Kidney (tissue), 13 donors: ENCODE measurements at regions not wholly inside any gene's neighbourhood (a gene's known extent, or its start where the extent isn't known, plus 50 kb on each side); places are given as distances from the start of the nearest gene placed in this dataset.

ENCODE experiments used
- DNase-seq, 5 donors: peaks; one replicate each; pipeline ENCODE4 v3.0.0-alpha.2; 2013 to 2020
- FAIRE-seq: peaks from 2 replicates; lab custom pipeline; 2012; peaks lifted over from hg19 to GRCh38; lab: Jason Lieb, UNC
- H3K27ac ChIP-seq, 2 donors: one replicate each; pipeline ENCODE4 v1.7.0; 2013; ENCODE audit warnings: low read depth in 2 of 2, low read length in 2 of 2, inconsistent platforms in 1 of 2
- H3K27me3 ChIP-seq: one replicate; pipeline ENCODE4 v1.7.1; 2013; ENCODE audit warnings: low read length, inconsistent platforms; ENCODE audit not compliant: control insufficient read depth, insufficient read depth
- H3K36me3 ChIP-seq, 3 donors: one replicate each; pipeline versions ENCODE4 v1.7.0 to v1.7.1; 2013; ENCODE audit warnings: low read length in 3 of 3, control low read depth in 1 of 3, inconsistent platforms in 1 of 3; ENCODE audit not compliant: insufficient read depth in 3 of 3, control insufficient read depth in 2 of 3
- H3K4me1 ChIP-seq, 3 donors: one replicate each; pipeline versions ENCODE4 v1.7.0 to v1.7.1; 2013; ENCODE audit warnings: low read length in 3 of 3, inconsistent platforms in 1 of 3, low read depth in 1 of 3; ENCODE audit not compliant: control insufficient read depth in 2 of 3, insufficient read depth in 2 of 3
- H3K4me3 ChIP-seq, 3 donors: one replicate each; pipeline versions ENCODE4 v1.7.0 to v1.8.1; 2013; ENCODE audit warnings: low read length in 3 of 3, control low read depth in 1 of 3, inconsistent platforms in 1 of 3
- H3K9ac ChIP-seq, 3 donors: one replicate each; pipeline versions ENCODE4 v1.7.0 to v1.7.1; 2013; ENCODE audit warnings: low read length in 3 of 3, control low read depth in 1 of 3, inconsistent platforms in 1 of 3
- H3K9me3 ChIP-seq, 3 donors: one replicate each; pipeline versions ENCODE4 v1.7.0 to v1.7.1; 2013; ENCODE audit warnings: low read length in 3 of 3, control low read depth in 1 of 3, inconsistent platforms in 1 of 3; ENCODE audit not compliant: control insufficient read depth in 2 of 3, insufficient read depth in 1 of 3
- intact Hi-C: fragments of 100-400 bp; cut with DNase I; formaldehyde crosslinking; loops from one replicate; pipeline ENCODE4 v1.11.1; 2022
- TF ChIP-seq, protein P1 (sequence below): IDR thresholded peaks from 3 replicates; pipeline ENCODE4 v1.5.1; 2012; ENCODE audit warnings: mild to moderate bottlenecking, moderate library complexity, borderline replicate concordance; ENCODE audit not compliant: insufficient read depth; ENCODE audit errors: extremely low read depth
- donor health status: control.
- donor health status: control.
- donor health status: control.
- donor health status: control.
- donor health status: control.
- donor health status: DM: yes; HTN: yes; CAD: no.
- donor health status: Normal renal cell carcinoma (clear cell type).

DNA sequence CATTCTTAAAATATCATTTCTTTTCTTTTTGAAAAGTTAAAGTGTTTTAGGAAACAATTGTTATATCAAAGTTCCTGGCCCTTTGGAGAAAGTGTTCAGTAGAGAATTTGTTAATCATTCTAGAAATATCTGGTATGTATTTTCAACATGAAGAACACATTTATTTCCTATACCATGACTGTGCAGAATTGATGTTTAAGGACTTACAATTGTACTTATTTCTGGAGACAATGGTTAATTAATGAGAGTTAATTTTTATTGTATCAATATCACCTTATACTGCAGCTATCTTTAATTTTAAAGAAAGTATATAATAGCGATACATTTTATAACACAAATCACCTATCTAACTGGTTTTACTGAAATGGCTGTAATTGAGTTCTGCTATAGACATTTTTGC is 95.3 kb downstream of the TEX29 start:
- Histone ChIP-seq H3K4me1 (no peaks in the 10 kb centered on the region), H3K27me3 (peaks cover 19% of the 10 kb centered on the region), H3K36me3 (no peaks in the 10 kb centered on the region), H3K9ac (no peak overlapping the region), H3K27ac (no peak overlapping the region), H3K9me3 (no peaks in the 10 kb centered on the region), H3K4me3 (no peak overlapping the region)
- DNase-seq (no peak), FAIRE-seq (no peak)
- TF ChIP-seq, protein P1, sequence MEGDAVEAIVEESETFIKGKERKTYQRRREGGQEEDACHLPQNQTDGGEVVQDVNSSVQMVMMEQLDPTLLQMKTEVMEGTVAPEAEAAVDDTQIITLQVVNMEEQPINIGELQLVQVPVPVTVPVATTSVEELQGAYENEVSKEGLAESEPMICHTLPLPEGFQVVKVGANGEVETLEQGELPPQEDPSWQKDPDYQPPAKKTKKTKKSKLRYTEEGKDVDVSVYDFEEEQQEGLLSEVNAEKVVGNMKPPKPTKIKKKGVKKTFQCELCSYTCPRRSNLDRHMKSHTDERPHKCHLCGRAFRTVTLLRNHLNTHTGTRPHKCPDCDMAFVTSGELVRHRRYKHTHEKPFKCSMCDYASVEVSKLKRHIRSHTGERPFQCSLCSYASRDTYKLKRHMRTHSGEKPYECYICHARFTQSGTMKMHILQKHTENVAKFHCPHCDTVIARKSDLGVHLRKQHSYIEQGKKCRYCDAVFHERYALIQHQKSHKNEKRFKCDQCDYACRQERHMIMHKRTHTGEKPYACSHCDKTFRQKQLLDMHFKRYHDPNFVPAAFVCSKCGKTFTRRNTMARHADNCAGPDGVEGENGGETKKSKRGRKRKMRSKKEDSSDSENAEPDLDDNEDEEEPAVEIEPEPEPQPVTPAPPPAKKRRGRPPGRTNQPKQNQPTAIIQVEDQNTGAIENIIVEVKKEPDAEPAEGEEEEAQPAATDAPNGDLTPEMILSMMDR, result no peak
- intact Hi-C loops, result no loop called here

DNA sequence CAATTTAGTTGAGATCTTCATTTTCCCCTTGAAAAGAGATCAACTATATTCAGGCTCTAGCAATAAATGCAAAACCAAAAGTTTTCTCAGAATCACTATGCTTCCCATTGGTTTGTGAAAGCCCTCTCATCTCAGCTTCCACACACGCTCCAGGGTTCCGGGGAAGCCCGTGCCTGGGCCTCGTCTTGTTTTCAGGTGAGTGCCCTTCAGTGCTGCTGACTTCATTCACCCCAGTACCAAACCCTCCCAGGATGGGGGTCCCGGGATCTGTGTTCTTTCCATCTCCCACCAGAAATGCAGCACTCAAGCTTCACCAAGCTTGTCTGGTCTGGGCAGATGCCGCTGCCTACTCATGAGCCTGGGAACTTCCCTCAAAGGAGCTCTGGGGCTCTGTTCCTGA is 97.7 kb downstream of the TEX29 start:
- intact Hi-C loops, result no loop called here
- no peak for FAIRE-seq

DNA sequence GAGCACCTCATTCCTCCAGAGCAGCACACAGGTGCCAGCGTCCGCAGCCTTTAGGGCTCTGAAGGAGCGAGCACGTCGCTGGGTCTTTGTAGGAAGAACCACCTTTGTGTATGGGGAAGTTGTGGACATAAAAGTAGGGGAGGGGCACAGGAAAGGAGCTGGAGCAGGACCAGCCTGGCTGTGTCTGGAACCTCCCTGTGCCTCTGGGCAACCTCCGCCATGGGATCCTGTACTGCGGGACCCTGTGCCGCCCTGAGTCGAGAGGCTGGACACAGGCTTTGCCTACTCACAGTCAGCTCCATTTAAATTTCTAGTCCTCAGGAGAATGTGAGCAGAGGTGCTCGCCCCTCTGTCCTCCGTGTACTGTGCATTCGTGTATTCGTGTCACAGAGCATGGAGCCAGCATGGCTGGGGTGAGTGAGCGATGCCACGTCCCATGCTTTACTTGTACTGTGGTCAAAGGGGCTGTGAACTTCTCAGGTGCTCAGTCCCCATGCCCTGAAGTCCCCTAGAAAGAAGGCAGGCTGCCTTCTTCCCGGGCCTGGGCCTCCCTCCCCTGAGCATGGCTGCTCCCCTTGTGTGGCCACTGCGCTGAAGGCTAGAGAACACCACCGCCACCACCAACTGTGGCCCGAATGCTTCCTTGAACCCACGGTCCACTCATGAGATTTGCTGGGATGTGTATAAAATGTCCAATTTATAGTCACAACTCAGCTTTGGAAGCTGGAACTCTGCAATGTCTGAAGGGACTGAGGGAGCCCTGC is 99.9 kb downstream of the TEX29 start:
- H3K9ac ChIP-seq, result no peak overlapping the region
- no peak for FAIRE-seq
- H3K9me3 ChIP-seq, result no peaks in the 10 kb centered on the region

More for the DNA sequence above, 97.7 kb downstream of the TEX29 start:
- Histone ChIP-seq H3K4me3 (no peak overlapping the region), H3K9me3 (no peaks in the 10 kb centered on the region), H3K36me3 (no peaks in the 10 kb centered on the region), H3K27me3 (peaks cover 2% of the 10 kb centered on the region), H3K9ac (no peak overlapping the region), H3K4me1 (no peaks in the 10 kb centered on the region), H3K27ac (no peak overlapping the region)
- peak in 1 of 5 donors; percentile 57 for DNase-seq
- TF ChIP-seq, protein P1, result no peak

More for the DNA sequence above, 99.9 kb downstream of the TEX29 start:
- Histone ChIP-seq H3K27ac (no peak overlapping the region), H3K4me3 (no peak overlapping the region), H3K4me1 (no peaks in the 10 kb centered on the region), H3K27me3 (peaks cover under 1% of the 10 kb centered on the region), H3K36me3 (no peaks in the 10 kb centered on the region)
- intact Hi-C loops, result no loop called here
- TF ChIP-seq, protein P1, result no peak
- DNase-seq, result no peak
